ENCODE measurements at regions not wholly inside any gene's neighbourhood (a gene's known extent, or its start where the extent isn't known, plus 50 kb on each side); places are given as distances from the start of the nearest gene placed in this dataset.

- DNase-seq: no peak
- peaks cover 93% of the 10 kb centered on the region for H3K27me3 ChIP-seq (ENCODE audit: insufficient read depth, low read depth, severe bottlenecking)
- H3K4me3 ChIP-seq (ENCODE audit: low read depth, low read length): no peak overlapping the region
- H3K36me3 ChIP-seq: no peaks in the 10 kb centered on the region
- no peaks in the 10 kb centered on the region for H3K9me3 ChIP-seq (ENCODE audit: severe bottlenecking)
- no peak overlapping the region for H3K27ac ChIP-seq
- no peak for TF ChIP-seq CTCF (IDR thresholded peaks at IDR 0.05; ENCODE audit: low read depth, low read length)
Measured at GRCh38 chr19:29324717-29325116, 111.8 kb upstream of the UQCRFS1 start.

- no peak overlapping the region for H3K27ac ChIP-seq
- no peak overlapping the region for H3K4me3 ChIP-seq (ENCODE audit: low read depth, low read length)
- peaks cover 90% of the 10 kb centered on the region for H3K27me3 ChIP-seq (ENCODE audit: insufficient read depth, low read depth, severe bottlenecking)
- DNase-seq: no peak
- no peaks in the 10 kb centered on the region for H3K36me3 ChIP-seq
- H3K9me3 ChIP-seq (ENCODE audit: severe bottlenecking): no peaks in the 10 kb centered on the region
- no peak for TF ChIP-seq CTCF (IDR thresholded peaks at IDR 0.05; ENCODE audit: low read depth, low read length)
Measured at GRCh38 chr19:29325241-29325975, 112.5 kb upstream of the UQCRFS1 start.

GRCh38 chr19:29326351-29326750 lies 113.4 kb upstream of the UQCRFS1 start:
- DNase-seq: no peak
- no peak for TF ChIP-seq CTCF (IDR thresholded peaks at IDR 0.05; ENCODE audit: low read depth, low read length)
- H3K9me3 ChIP-seq (ENCODE audit: severe bottlenecking): no peaks in the 10 kb centered on the region

GRCh38 chr19:29326849-29327840 lies 114.2 kb upstream of the UQCRFS1 start:
- Histone ChIP-seq H3K4me3 (ENCODE audit: low read depth, low read length) (no peak overlapping the region), H3K27me3 (ENCODE audit: insufficient read depth, low read depth, severe bottlenecking) (peaks cover 89% of the 10 kb centered on the region), H3K27ac (no peak overlapping the region), H3K9me3 (ENCODE audit: severe bottlenecking) (no peaks in the 10 kb centered on the region), H3K36me3 (no peaks in the 10 kb centered on the region)
- no peak for DNase-seq
- no peak for TF ChIP-seq CTCF (IDR thresholded peaks at IDR 0.05; ENCODE audit: low read depth, low read length)

More at GRCh38 chr19:29326351-29326750, 113.4 kb upstream of the UQCRFS1 start:
- no peaks in the 10 kb centered on the region for H3K36me3 ChIP-seq
- H3K27ac ChIP-seq: no peak overlapping the region
- no peak overlapping the region for H3K4me3 ChIP-seq (ENCODE audit: low read depth, low read length)
- peaks cover 88% of the 10 kb centered on the region for H3K27me3 ChIP-seq (ENCODE audit: insufficient read depth, low read depth, severe bottlenecking)

- no peak overlapping the region for H3K27ac ChIP-seq
- no peaks in the 10 kb centered on the region for H3K9me3 ChIP-seq (ENCODE audit: severe bottlenecking)
- H3K4me3 ChIP-seq (ENCODE audit: low read depth, low read length): no peak overlapping the region
- H3K36me3 ChIP-seq: no peaks in the 10 kb centered on the region
- no peak for TF ChIP-seq CTCF (IDR thresholded peaks at IDR 0.05; ENCODE audit: low read depth, low read length)
- peaks cover 87% of the 10 kb centered on the region for H3K27me3 ChIP-seq (ENCODE audit: insufficient read depth, low read depth, severe bottlenecking)
- DNase-seq: no peak
Measured at GRCh38 chr19:29328586-29328985, 115.6 kb upstream of the UQCRFS1 start.

All from WERI-Rb-1 (cell line).